Sigmoid colon (tissue), 4 donors: ENCODE measurements at regions not wholly inside any gene's neighbourhood (a gene's known extent, or its start where the extent isn't known, plus 50 kb on each side); places are given as distances from the start of the nearest gene placed in this dataset.

ENCODE experiments used
- POLR2A ChIP-seq, 2 donors: fragments of 450-650 bp; IDR thresholded peaks; one replicate each; pipeline ENCODE4 v1.6.1; 2016; ENCODE audit warnings: antibody characterized with exemption in 2 of 2, mild to moderate bottlenecking in 2 of 2, moderate library complexity in 2 of 2
- POLR2AphosphoS5 ChIP-seq, 4 donors: sonication (generic); formaldehyde crosslinking; IDR thresholded peaks; one replicate each; pipeline ENCODE4 v1.6.1; 2017; ENCODE audit warnings: antibody characterized with exemption in 4 of 4

DNA sequence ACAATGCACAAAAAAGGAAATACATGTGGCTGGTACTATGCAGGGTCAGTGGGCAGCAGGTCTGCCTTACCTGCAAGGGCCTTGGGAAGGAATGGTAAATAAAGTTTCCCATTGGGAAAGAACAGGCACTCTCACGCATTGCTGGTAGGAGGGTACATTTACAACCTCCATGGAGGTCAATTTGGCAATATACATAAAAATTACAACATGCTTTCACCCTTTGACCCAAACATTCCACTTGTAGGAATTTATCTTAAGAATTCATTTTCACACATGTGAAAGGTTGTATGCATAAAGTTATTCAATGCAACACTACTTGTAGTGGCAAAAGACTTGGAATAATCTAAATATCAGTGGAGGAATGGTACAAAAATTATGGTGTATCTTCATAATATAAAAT lies 216.4 kb downstream of the DLEU7 start:
- TF ChIP-seq POLR2A (IDR thresholded peaks at IDR 0.05) (no peak), POLR2AphosphoS5 (IDR thresholded peaks at IDR 0.05) (no peak)
